Fibroblast of skin of right biceps (primary cell): ENCODE measurements at regions not wholly inside any gene's neighbourhood (a gene's known extent, or its start where the extent isn't known, plus 50 kb on each side); places are given as distances from the start of the nearest gene placed in this dataset.
A peak's percentile ranks its signal among the peaks of the same experiment; 100 is the strongest.

Source experiments
- DNase-seq: peaks from one replicate; pipeline ENCODE4 v3.0.0-alpha.2; 2013

GRCh38 chr10:88174391-88174790, 311.0 kb downstream of the PTEN start:
- no peak for DNase-seq

- DNase-seq = no peak
These were observed 315.3 kb downstream of the PTEN start for GRCh38 chr10:88178758-88179157.

- no peak for DNase-seq
These were observed 316.4 kb downstream of the PTEN start for GRCh38 chr10:88179831-88180230.

GRCh38 chr10:88181902-88182600, 318.6 kb downstream of the PTEN start:
- no peak for DNase-seq

GRCh38 chr10:88182601-88182930, 319.1 kb downstream of the PTEN start:
- DNase-seq = no peak

- no peak for DNase-seq
These were observed 321.3 kb downstream of the PTEN start for GRCh38 chr10:88184543-88185297.

GRCh38 chr10:88185830-88186229, 322.4 kb downstream of the PTEN start:
- no peak for DNase-seq

GRCh38 chr10:88186335-88186734, 322.9 kb downstream of the PTEN start:
- DNase-seq = peak; percentile 97

- no peak for DNase-seq
These were observed 324.0 kb downstream of the PTEN start for GRCh38 chr10:88187472-88187871.

GRCh38 chr10:88190123-88190522, 326.7 kb downstream of the PTEN start:
- no peak for DNase-seq

- DNase-seq = no peak
These were observed 327.3 kb downstream of the PTEN start for GRCh38 chr10:88190540-88191235.

- no peak for DNase-seq
These were observed 329.6 kb downstream of the PTEN start for GRCh38 chr10:88193018-88193417.

- DNase-seq = peak; percentile 26
These were observed 330.8 kb downstream of the PTEN start for GRCh38 chr10:88194041-88194887.

GRCh38 chr10:88194961-88195367, 331.5 kb downstream of the PTEN start:
- DNase-seq = no peak

GRCh38 chr10:88195841-88196240, 332.4 kb downstream of the PTEN start:
- DNase-seq = no peak

GRCh38 chr10:88196291-88196690, 332.9 kb downstream of the PTEN start:
- DNase-seq = no peak

- no peak for DNase-seq
These were observed 334.6 kb downstream of the PTEN start for GRCh38 chr10:88198023-88198422.

GRCh38 chr10:88200312-88201032, 337.0 kb downstream of the PTEN start:
- no peak for DNase-seq

GRCh38 chr10:88205842-88206446, 342.5 kb downstream of the PTEN start:
- DNase-seq = no peak

- DNase-seq = peak; percentile 34
These were observed 343.7 kb downstream of the PTEN start for GRCh38 chr10:88207121-88207546.

GRCh38 chr10:88209231-88209630, 345.8 kb downstream of the PTEN start:
- no peak for DNase-seq
